ENCODE measurements at regions not wholly inside any gene's neighbourhood (a gene's known extent, or its start where the extent isn't known, plus 50 kb on each side); places are given as distances from the start of the nearest gene placed in this dataset.
"Not testable (repeated sequence)": the region's sequence is repeated elsewhere in the genome, so short reads cannot be mapped to it uniquely, and the experiment has no call there.

DNA sequence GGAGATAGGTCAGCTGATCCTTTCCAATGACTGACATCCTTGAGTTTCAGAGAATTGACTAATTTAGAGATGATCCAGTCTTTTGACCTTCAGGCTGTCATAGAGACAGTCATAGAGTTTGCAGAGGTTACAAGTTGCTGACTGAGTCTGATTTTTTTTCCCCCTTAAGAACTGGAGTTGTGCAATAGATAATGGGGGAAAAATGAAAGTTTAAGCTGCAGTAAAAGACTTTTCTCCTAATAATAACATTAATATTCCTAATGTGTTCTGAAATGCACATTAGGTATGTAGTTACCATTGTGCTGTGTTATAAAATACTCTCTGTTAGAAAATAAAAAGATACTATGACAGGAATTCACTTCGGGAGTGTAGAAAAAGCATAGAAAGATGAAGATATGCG is 876.9 kb upstream of the RAG2 start:
- DNase-seq, result no peak

DNA sequence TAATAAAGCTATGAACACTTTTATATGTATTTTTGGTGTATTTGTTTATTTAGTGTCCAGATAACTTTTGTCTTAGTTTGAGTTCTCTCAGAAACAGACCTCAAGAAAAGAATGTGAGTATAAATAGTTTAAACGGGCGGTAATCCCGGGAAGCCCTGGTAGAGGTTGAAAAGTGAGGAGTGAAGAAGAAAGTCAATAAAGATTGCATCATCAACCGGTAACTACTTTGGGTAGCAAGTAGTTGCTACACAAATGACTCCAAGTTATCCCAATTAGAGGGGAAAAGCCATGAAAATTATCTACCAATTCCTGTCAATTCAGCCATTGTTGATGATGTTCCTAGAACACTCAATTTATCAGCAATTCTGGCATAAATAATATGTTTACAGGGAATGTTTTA is 870.3 kb upstream of the RAG2 start:
- no peak for DNase-seq

DNA sequence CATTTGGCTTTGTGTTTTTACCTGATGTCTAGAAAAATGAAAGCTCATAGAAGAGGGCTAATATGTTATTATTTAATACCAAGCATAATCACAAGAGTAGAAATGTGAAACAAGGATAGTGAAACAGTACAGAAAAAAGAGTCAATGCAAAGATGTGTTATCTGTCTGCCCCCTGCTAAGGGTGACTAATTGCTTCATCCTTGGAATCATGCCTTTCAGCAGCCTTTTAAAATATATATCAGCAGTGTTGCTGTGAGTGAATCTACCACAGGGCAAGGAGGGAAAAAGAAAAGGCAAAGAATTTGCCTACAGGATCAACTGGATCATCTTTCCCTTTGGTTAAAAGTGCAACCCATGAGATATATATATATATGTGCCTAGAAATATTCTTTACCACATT is 867.2 kb upstream of the RAG2 start:
- no peak for DNase-seq

DNA sequence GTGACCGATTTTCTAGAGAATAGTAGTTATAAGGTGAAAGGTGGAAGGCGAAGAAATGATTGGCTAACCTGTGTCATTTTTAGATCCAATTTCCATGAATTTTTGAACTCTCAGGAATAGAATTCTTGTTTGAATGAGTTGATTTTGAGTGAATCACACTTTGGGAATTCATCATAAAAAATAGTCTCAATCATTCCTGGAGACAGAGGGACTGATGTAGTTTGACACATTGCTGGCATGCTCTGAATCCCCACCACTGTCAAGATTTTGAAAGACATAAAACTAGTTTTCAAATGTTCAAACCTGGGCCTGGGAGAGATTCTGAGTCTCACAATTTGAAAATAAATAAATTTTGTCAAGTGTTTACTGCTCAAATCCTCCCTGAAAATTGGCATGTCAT is 861.4 kb upstream of the RAG2 start:
- DNase-seq, result no peak

DNA sequence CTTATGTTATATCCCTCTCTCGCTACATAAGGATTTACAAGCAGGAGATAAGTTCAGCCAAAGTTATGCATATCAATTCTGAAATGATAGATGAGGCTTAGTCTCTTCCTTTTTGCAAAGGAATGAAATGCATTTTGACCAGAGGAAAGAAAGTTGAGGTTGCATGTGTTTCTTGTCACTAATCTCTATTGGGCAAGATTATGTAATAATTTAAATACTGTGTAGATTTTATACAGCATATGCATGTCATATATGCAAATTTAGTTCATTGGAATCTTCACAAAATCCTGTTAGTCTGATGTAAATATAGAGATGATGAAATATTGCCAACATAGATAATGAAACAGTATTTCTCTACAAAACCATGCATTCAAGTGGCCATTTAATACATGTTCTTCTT is 858.7 kb upstream of the RAG2 start:
- DNase-seq, result no peak

DNA sequence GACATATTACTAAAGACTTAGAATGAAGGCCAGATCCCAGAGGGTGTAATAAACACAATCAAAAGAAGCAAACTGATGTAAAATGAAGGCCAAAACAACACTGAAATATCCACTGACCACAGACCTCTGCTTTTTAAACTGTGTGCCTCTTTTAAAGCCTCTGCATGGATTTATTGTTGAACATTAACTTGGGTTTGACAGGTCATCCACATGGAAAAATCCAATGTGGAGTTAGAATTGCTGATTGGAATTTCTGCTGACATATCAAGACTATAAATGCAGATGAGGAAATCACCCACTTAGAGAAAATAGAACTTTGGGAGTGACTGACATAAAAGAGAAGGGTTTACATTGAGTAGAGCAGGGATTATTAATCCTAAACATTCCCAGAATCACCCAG is 853.9 kb upstream of the RAG2 start:
- no peak for DNase-seq

DNA sequence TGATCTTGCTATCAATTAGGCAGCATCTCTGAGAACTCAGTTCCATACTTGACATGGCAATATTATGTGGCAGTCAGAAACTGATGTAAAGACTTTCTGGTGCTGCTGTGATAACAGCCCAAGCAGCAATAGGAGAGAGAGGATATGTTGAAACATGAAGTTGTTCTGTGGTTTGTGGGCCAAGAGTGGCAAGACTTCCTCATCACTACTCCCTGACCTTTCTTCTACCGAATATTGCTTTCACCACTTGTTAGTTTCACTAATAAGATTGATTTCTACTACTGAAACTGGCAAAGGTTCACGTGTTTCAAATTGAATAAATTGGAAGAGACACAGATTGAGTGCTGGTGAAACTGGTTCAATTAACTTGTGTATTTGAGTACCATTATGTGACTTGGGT is 852.6 kb upstream of the RAG2 start:
- no peak for DNase-seq

DNA sequence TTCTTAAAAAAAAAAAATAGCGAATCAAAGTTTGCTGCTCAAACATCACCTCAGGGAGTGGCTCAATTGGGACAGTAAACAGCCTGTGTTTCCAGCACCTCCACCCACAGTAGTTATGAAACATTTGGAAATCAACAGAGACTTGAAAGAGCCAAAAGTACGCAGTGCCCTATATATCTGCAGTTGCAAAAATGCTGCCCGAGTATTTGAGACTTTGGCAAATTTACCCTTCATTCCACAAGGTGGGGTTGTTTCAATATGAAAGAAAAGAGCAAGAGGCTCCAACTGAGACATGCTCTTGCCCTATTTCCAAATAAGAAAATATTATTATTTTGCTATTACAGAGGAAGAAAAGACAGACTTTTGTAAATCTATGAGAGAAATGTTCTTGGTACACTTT is 851.1 kb upstream of the RAG2 start:
- no peak for DNase-seq

DNA sequence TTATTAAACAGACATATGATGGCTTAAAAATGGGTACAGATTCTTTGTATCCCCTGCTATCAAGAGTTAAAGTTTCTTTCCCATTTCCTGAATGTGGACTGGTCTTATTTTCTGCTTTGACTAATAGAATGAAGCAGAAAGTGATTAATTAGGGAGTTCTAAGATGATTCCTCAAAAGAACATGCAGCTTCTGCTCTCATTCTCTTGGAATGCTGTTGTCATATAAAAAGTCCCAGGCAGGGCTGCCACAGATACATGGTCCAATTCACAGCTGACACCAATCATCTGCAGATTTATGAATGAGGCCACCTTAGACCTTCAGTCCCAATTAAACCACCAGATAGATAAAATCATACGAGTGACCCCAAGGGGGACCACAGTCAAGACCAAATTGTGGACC is 844.5 kb upstream of the RAG2 start:
- DNase-seq, result no peak

DNA sequence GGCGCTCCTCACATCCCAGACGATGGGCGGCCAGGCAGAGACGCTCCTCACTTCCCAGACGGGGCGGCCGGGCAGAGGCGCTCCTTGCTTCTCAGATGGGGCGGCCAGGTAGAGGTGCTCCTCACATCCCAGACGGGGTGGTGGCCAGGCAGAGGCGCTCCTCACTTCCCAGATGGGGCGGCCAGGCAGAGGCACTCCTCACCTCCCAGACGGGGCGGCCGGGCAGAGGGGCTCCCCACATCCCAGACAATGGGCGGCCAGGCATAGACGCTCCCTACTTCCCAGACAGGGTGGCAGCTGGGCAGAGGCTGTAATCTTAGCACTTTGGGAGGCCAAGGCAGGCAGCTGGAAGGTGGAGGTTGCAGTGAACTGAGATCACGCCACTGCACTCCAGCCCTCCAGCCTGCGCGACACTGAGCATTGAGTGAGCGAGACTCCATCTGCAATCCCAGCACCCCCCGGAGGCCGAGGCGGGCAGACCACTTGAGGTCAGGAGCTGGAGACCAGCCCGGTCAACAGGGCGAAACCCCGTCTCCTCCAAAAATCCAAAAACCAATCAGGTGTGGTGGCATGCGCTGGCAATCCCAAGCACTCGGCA is 833.7 kb upstream of the RAG2 start:
- DNase-seq, result not testable (repeated sequence)

DNA sequence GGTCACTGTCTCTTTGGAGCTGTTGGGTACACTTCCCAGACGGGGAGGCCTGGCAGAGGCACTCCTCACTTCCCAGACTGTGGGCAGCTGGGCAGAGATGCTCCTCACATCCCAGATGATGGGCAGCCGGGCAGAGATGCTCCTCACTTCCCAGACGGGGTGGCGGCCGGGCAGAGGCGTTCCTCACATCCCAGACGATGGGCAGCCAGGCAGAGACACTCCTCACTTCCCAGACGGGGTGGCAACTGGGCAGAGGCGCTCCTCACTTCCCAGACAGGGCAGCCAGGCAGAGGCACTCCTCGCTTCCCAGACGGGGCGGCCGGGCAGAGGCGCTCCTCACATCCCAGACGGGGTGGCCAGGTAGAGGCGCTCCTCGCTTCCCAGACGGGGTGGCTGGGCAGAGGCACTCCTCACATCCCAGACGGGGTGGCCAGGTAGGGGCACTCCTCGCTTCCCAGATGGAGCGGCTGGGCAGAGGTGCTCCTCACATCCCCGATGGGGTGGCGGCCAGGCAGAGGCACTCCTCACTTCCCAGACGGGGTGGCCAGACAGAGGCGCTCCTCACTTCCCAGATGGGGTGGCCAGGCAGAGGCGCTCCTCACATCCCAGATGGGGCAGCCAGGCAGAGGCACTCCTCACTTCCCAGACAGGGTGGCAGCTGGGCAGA is 833.1 kb upstream of the RAG2 start:
- not testable (repeated sequence) for DNase-seq

DNA sequence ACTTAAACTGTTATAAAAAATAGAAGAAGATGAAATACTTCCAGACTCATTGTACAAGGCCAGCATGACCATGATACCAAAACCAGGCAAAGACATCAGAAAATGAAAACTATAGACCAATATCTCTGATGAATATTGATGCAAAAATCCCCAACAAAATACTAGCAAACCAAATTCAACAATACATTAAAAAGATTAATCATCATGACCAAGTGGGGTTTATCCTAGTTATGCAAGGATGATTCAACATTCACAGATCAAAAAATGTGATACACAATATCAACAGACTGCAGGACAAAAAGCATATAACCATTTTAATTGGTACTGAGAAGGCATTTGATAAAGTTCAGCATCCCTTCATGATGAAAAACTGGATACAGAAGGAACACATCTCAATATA is 824.5 kb upstream of the RAG2 start:
- no peak for DNase-seq

DNA sequence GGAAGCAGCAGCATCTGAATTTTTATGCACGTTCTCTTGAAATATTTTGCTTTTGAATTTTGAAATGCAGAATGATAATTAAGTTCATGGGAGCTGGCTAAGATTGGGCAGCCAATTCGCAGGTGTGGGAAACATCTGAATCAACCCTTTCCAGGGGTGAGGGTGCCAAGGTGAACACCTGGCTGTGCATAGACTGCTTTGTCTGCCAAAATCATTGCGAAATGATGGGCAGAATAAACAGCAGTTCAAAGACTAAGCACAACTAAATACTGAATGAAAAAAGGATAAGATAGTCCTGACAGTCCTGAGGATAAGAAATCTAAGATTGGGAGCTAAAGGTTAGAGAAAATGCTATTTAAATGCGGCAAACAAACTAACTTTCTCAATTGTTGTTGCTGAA is 813.3 kb upstream of the RAG2 start:
- no peak for DNase-seq

DNA sequence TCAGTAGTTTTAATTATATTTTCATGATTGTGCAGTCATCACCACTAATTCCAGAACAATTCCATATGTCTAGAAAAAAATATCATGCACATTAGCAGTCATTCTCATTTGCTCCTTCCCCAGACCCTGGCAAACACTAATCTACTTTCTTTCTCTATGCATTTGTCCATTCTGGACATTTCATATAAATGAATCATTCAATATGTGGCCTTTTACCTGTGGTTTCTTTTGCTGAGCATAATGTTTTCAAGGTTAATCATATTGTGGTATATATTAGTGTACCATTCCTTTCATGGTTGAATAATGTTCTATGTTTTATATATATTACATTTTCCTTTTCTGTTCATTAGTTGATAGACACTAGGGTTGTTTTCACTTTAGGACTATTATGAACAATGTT is 811.1 kb upstream of the RAG2 start:
- DNase-seq, result no peak

DNA sequence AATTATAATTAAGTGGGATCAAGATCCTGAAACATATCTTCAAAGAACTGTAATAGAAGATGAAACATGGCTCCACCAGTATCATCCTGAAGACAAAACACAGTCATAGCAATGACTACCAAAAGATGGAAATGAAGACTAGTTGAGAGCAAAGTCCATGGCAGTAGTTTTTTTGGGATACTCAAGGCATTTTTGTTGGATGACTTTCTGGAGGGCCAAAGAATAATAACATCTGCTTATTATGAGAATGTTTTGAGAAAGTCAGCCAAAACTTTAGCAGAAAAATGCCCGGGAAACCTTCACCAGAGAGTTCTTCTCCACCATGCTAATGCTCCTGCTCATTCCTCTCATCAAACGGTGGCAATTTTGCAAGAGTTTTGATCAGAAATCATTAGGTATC is 809.4 kb upstream of the RAG2 start:
- DNase-seq, result no peak

DNA sequence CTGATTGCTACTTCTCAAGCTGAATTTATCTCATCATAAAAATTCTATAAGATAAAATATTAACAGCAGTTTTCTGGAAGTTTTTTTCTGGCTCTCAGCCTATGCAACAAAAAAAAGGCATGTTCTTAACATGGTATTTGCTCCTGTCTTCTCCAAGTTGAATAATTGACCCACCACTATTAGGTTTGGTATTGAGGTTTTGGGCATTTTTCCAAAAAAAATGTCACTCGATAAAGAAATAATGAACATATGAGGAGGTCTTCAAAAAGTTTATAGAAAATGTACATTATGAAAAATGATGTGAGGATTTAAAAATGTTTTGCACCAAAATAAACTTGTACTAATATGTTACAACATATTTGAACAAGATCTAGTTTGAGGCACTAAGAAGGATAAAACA is 808.6 kb upstream of the RAG2 start:
- no peak for DNase-seq

DNA sequence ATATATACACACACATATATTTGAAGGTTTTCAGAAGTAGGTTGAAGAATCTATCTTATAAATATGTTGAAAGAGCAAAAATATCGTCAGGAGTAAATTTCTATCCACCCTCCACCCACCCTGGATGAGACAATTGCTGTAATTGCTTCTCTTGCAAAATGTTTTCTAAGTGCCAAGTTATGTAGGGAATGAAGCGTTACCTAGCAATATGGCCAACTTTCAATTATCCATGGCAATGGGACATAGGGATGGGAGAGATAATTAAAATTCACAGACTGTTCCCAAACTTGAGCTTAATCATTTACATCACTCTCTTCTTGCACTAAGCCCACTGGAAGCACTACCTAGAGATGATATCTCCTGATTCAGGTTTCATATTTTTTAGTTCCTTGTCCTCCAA is 806.2 kb upstream of the RAG2 start:
- no peak for DNase-seq

DNA sequence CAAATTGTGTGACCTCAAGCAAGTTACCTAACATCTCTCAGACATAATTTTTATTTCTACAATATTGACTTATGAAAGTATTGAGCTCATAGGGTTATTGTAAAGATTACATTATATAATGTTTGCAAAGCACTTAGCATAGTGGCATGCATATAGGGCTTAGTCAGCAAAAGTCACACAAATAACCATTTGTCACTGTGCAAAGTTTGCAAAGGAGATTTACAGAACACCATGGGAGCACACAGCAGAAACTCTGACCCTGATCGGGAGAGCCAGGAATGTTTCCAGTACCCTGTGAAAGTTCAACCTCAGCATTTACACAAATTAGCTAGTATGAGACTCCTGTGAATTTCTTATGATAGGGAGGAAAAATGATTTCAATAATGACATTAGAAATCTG is 804.6 kb upstream of the RAG2 start:
- DNase-seq, result no peak

DNA sequence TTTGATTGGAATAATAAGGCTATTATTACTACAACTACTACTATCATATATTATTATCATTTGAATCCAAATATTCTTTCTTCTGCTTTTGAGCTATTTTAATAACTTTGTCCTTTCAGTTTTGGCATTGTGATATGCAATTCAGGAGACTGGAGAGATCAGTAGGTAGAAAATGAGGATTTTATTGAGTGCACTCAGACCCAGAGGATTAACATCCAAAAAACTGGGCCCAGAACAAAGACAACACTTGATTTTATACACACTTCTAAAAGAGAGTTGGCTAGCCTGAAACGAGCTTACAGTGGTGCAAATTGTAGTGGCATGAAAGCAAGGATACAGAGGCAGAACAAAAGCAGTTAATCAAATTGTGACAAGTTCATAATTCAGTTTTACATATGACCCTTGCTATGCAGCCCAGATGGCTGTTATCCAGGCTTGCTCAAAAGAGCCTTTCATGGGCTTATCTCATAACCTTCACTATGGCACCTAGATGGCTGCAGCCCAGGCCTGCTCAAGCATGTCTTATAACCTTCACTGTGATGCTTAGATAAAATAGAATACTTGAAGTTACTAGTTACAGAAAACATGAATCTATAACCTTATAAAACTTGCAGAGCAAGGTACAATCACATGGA is 796.3 kb upstream of the RAG2 start:
- no peak for DNase-seq

DNA sequence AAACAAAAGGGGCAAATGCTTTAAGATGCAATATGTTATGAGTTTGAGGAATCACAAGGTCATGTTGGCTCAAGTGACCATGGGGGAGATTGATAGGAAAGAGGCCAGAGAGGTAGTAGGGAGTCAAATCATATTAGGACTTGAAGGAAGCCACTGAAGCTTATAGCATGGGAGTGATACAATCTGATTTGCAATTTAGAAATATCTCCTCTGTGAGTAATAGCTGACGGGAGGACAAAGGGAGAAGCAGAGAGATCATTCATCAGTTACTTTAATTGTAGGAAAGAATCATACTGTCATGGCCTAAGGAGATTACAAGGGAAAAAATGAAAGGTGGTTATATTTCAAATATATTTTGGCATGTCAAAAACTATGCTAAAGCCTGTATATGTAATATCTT is 793.6 kb upstream of the RAG2 start:
- no peak for DNase-seq

DNA sequence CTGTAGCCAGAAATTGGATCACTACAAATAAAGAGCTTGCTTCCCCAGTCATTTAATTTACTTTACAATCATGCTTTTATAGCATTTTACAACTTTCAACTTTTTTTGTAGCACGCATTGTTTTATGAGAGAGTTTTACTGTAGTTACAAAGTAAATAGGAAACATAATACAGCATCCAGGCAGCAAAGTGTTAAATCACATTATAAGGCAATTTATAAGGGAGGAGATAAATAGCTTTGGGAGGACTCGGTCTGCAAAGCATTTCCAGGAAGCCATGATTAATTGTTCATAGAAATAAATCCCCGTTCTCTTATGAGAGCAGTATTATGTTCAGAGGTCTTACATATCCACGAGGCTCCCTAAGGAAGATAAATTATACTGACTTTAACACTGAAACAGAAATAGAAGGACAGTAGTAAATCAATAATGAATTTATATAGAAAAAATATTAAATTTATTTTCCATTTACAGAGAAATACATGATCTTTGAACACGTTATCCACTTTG is 792.6 kb upstream of the RAG2 start:
- DNase-seq, result no peak

DNA sequence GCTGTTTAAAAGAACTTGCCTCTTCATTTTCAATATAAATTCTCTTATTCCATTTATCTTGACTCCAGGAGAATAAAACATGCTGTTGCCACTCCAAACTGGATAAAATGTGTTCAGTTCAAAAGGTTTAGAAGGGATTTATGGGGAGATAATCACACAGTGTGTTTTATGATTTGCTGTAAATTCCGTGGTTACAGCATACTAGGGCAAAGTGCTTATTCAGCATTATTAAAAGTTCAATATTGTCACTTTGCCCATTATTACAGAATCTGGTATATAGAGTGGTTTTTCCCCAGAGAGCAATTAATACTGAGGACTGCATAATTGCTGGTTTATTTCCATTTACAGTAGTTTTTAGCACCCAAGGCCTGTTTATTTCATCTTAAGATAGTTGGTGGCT is 780.9 kb upstream of the RAG2 start:
- DNase-seq, result no peak

DNA sequence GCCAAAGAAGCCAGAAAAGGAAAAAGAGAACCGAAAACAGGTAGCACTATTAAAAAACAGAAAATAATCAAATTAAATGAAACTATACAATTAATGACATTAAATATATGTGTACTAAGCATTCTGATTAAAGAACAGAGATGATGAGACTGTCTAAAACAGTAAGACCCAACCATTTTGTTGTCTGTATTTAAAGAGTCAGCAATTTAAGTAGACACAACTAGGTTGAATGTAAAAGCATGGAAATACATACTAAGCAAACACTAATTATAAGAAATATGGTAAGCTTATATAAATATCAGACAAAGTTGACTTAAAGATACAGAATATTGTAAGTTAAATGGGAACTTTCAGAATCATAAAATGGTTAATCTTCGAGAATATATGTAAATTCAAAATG is 774.6 kb upstream of the RAG2 start:
- DNase-seq, result no peak

DNA sequence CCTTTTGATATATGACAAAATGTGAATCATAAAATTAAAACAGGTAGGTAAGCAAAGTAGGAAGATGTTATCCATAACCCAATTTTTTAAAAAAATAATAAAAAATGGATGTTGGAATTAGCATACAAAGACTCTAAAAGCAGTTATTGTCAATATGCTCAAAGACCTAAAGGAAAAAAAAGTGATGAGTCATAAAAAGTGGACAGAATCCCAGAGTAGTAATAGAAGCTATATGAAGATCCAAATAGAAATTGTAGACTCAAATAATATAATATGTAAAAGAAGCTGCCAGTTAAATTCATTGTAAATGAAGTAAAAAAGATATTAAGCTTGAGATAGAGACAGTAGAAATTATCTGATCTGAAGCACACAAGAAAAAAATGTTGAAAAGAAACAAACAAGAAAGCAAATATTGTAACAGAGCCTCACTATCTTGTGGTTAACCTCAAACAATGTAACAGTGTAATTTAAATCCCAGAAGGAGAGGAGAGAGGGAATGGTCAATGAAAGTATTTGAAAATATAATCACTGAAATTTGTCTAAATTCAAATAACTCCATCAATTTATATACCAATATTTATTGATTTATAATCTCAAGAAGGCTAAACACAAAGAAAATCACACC is 773.4 kb upstream of the RAG2 start:
- no peak for DNase-seq
